ENCODE measurements at regions not wholly inside any gene's neighbourhood (a gene's known extent, or its start where the extent isn't known, plus 50 kb on each side); places are given as distances from the start of the nearest gene placed in this dataset.

DNA sequence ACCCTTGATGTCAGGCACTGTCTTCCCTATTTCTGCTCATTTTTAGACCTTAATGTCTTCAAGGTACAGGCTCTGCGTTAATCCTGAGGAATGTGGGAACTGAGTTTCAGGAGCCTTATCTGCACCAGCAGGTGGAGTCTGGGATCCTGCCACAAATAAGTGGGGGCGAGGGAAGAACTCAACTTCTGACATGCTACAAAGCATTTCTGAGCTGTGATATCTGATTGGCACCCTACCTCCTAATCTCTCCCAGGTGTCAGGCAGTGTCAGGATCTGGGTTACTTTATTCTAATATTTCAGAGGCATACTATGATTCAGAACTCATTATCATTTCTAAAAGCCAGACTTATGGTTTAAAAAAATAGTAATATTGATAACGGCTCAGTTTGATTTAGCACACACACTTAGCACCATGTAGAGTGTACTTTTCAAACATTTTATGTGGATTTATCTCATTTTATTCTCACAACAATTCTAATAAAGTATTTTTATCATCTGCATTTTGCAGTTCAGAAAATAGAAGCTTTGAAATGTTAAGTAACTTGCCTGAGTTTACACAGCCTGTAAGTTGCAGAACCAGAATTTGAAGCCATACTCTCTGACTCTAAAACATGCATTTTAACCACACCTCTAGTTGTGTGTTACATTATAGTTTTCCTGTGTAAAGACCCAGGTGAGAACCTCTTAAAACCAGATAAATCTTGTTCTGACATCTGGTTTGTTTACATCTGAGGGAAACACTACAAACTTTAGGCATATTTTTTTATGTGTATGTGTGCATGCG, 358.6 kb downstream of the TDRD3 start:
- TF ChIP-seq, protein P1, sequence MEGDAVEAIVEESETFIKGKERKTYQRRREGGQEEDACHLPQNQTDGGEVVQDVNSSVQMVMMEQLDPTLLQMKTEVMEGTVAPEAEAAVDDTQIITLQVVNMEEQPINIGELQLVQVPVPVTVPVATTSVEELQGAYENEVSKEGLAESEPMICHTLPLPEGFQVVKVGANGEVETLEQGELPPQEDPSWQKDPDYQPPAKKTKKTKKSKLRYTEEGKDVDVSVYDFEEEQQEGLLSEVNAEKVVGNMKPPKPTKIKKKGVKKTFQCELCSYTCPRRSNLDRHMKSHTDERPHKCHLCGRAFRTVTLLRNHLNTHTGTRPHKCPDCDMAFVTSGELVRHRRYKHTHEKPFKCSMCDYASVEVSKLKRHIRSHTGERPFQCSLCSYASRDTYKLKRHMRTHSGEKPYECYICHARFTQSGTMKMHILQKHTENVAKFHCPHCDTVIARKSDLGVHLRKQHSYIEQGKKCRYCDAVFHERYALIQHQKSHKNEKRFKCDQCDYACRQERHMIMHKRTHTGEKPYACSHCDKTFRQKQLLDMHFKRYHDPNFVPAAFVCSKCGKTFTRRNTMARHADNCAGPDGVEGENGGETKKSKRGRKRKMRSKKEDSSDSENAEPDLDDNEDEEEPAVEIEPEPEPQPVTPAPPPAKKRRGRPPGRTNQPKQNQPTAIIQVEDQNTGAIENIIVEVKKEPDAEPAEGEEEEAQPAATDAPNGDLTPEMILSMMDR (IDR thresholded peaks at IDR 0.05): no peak
- TF ChIP-seq POLR2A (IDR thresholded peaks at IDR 0.05) (no peak), POLR2AphosphoS5 (IDR thresholded peaks at IDR 0.05) (no peak)

All from breast epithelium (tissue), 3 donors.